ENCODE measurements at regions not wholly inside any gene's neighbourhood (a gene's known extent, or its start where the extent isn't known, plus 50 kb on each side); places are given as distances from the start of the nearest gene placed in this dataset.

- WGBS (ENCODE audit: insufficient coverage, low coverage, missing lambda C conversion rate), result 17% methylated on average over 2 of the region's 2 CpGs
- Histone ChIP-seq H3K27me3 (ENCODE audit: control insufficient read depth in 2 of 2, insufficient read depth in 2 of 2, low read length in 2 of 2) (no peaks in the 10 kb centered on the region), H3K4me2 (ENCODE audit: insufficient read depth, low read length) (no peak overlapping the region), H3K36me3 (ENCODE audit: control insufficient read depth, insufficient read depth, low read length) (no peaks in the 10 kb centered on the region), H3K79me2 (ENCODE audit: control insufficient read depth, insufficient read depth, low read length) (no peaks in the 10 kb centered on the region), H3K4me3 (no peak overlapping the region), H3K9ac (ENCODE audit: insufficient read depth in 1 of 2, low read depth in 2 of 2, low read length in 2 of 2) (no peak overlapping the region), H3K9me3 (replicated peaks; ENCODE audit: control insufficient read depth, insufficient read depth, low read depth, low read length) (no peaks in the 10 kb centered on the region), H3K9me1 (ENCODE audit: control insufficient read depth, insufficient read depth, low read length) (no peaks in the 10 kb centered on the region), H2AFZ (ENCODE audit: low read depth, low read length) (no peak overlapping the region), H3K27ac (ENCODE audit: extremely low read depth, low read depth, low read length) (no peak overlapping the region), H4K20me1 (replicated peaks; ENCODE audit: control insufficient read depth, insufficient read depth, low read length) (no peaks in the 10 kb centered on the region), H3K4me1 (replicated peaks in 1 of 2; ENCODE audit: control insufficient read depth in 2 of 2, insufficient read depth in 2 of 2, low read length in 2 of 2) (no peaks in the 10 kb centered on the region)
- CTCF ChIA-PET (ENCODE audit: low intra/inter-chr PET ratio), result no interaction called here
- POLR2A ChIA-PET, result no interaction called here
- no peak for DNase-seq (ENCODE audit: extremely low read depth in 1 of 4, low spot score in 3 of 4)
- BruUV-seq (replicated peaks), result no TSS peak
- ATAC-seq, result no peak
- no peak for FAIRE-seq
- intact Hi-C loops (cut with micrococcal nuclease) (no loop called here), in situ Hi-C loops (cut with MboI) (no loop called here)
- no peak for TF ChIP-seq SRSF1 (IDR thresholded peaks at IDR 0.05; ENCODE audit: low read depth, low read length)
- no peak for TF ChIP-seq TFAM (CRISPR knock-in tag; conservative IDR thresholded peaks at IDR 0.05)
- TF ChIP-seq NFIX (CRISPR knock-in tag; IDR thresholded peaks at IDR 0.05; ENCODE audit: low read depth), result no peak
- no peak for TF ChIP-seq DMBX1 (CRISPR knock-in tag; IDR thresholded peaks at IDR 0.05; ENCODE audit: borderline replicate concordance)
- no peak for TF ChIP-seq SMARCE1 (IDR thresholded peaks at IDR 0.05)
- TF ChIP-seq NFRKB (IDR thresholded peaks at IDR 0.05; ENCODE audit: low read depth), result no peak
- TF ChIP-seq ZNF449 (CRISPR knock-in tag; IDR thresholded peaks at IDR 0.05), result no peak
- no peak for TF ChIP-seq ZNF41 (CRISPR knock-in tag; conservative IDR thresholded peaks at IDR 0.05)
- TF ChIP-seq ELF1 (tag; IDR thresholded peaks at IDR 0.05), result no peak
- TF ChIP-seq XRCC3 (IDR thresholded peaks at IDR 0.05), result no peak
- no peak for TF ChIP-seq E2F8 (IDR thresholded peaks at IDR 0.05; ENCODE audit: low read depth, partially characterized antibody)
- no peak for TF ChIP-seq MLX (CRISPR knock-in tag; conservative IDR thresholded peaks at IDR 0.05)
- TF ChIP-seq ATF6 (CRISPR knock-in tag; IDR thresholded peaks at IDR 0.05), result no peak
- TF ChIP-seq ETV1 (tag; conservative IDR thresholded peaks at IDR 0.05; ENCODE audit: low read depth), result no peak
- TF ChIP-seq ZNF3 (CRISPR knock-in tag; IDR thresholded peaks at IDR 0.05), result no peak
- TF ChIP-seq DPF2 (IDR thresholded peaks at IDR 0.05), result no peak
These were observed 171.3 kb upstream of the NRIP1 start for GRCh38 chr21:15236111-15236510.
